GM21576 (cell line): ENCODE measurements at regions not wholly inside any gene's neighbourhood (a gene's known extent, or its start where the extent isn't known, plus 50 kb on each side); places are given as distances from the start of the nearest gene placed in this dataset.
"Not testable (repeated sequence)": the region's sequence is repeated elsewhere in the genome, so short reads cannot be mapped to it uniquely, and the experiment has no call there.

ENCODE experiments used
- ATAC-seq: cut with Tn5 transposase; IDR thresholded peaks from one replicate; pipeline ENCODE4 v1.9.1; 2021; ENCODE audit warnings: mild to moderate bottlenecking, moderate library complexity; ENCODE audit not compliant: unreplicated experiment

- ATAC-seq, result no peak
Measured at GRCh38 chr7:69277366-69277765, 320.9 kb upstream of the AUTS2 start.

- no peak for ATAC-seq
Measured at GRCh38 chr7:69282946-69283345, 315.3 kb upstream of the AUTS2 start.

- ATAC-seq, result no peak
Measured at GRCh38 chr7:69283421-69283820, 314.9 kb upstream of the AUTS2 start.

- no peak for ATAC-seq
Measured at GRCh38 chr7:69285854-69286253, 312.4 kb upstream of the AUTS2 start.

DNA sequence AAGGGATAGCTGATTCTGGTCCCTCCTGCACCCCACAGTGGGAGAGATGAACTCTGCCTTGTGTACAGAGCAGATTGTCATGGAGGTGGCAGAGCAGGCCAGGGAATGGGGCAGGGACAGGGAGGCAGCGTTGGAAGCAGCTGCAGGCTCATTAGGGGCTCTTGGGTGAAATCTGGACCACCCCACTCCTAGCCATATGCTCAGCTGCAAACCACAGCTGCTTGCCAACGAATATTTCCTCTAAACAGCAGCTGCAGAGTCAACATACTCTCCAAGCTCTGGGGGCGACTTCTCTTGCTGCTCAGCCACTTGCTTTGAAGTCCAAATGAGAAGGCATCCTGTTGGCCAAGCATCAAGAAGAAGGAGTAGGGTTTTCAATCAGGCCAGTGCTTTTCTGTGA is 302.3 kb upstream of the AUTS2 start:
- no peak for ATAC-seq

- ATAC-seq, result no peak
Measured at GRCh38 chr7:69301253-69301652, 297.0 kb upstream of the AUTS2 start.

DNA sequence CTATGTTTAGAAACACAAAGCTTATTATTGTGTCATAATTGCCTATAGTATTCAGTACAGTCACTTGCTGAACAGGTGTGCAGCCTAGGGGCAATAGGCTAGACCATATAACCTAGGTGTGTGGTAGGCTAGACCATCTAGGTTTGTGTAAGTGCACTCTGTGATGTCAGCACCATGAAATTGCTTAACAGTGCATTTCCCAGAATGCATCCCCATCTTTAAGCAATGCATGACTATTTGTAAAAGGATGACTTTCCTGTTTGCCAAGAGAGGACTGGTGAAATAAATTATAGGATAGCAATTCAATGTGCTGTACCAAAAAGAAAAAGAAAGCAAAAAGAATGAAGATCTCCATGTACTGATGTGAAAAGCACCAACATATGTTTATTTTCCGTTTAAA is 288.7 kb upstream of the AUTS2 start:
- no peak for ATAC-seq

DNA sequence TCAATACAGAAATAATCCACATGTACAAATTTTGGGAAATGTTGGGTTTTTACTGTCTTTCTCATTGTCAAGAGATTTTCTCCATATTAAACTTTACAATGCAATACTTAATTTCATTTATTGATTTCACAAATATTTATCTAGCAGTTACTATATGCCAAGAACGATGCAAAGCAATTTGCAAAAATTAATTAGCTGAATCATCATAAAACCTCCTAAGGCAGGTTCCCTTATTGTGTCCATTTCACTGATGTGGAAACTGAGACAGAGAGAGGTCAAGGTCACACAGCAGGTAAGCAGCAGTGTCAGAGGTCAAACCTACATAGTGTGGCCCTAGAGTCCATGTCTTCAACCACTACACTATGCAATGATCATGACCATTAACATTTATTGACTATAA is 286.8 kb upstream of the AUTS2 start:
- no peak for ATAC-seq

DNA sequence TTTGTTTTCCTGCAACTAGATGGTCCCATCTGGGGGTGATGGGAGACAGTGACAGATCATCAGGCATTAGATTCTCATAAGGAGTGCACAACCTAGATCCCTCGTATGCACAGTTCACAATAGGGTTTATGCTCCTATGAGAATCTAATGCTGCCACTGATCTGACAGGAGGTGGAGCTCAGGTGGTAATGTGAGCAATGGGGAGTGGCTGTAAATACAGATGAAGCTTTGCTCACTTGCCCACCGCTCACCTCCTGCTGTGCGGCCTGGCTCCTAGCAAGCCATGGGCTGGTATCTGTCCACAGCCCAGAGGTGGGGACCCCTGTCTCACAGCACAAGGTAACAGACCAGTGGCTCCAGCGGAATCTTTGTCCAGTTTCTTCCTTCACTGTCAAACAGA is 284.4 kb upstream of the AUTS2 start:
- ATAC-seq, result not testable (repeated sequence)

GRCh38 chr7:69318794-69319193 is 279.5 kb upstream of the AUTS2 start:
- no peak for ATAC-seq

DNA sequence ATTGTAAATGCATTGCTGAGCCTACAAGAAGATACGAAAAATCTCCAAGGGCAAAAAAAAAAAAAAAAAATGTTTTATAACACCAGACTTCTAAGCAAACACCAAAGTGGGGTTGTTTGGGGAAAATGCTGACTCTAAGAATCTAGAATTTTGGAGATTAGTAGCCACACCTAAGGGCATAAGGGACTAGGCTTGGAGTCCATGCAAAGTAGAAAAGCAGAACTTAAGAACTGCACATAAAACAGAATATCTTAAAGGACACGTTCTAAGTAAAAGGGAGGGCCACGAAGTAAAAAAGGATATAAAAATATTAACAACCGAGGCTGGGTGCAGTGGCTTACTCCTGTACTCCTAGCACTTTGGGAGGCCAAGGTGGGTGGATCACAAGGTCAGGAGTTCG is 269.8 kb upstream of the AUTS2 start:
- no peak for ATAC-seq

DNA sequence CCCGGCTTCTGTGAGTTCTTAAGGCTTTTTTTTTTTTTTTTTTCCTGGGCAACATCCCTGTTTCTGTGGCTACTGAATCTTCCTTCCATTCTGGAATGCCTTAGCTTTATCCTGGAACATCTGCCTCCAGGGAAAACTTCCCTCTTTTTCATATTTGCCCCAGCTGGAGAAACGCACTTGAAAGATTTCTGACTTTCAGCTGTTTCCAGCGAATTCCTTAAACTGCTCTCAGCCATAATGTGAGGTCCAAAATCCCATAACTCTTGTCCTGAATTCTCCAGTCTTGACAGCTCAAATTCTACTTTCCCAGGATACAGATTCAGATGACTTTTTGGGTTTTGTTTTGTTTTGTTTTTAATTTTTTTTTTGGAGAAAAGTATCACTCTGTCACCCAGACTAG is 263.6 kb upstream of the AUTS2 start:
- ATAC-seq, result no peak

GRCh38 chr7:69335331-69335730 is 262.9 kb upstream of the AUTS2 start:
- no peak for ATAC-seq

- ATAC-seq, result no peak
Measured at GRCh38 chr7:69336976-69337375, 261.3 kb upstream of the AUTS2 start.

- no peak for ATAC-seq
Measured at GRCh38 chr7:69338144-69338543, 260.1 kb upstream of the AUTS2 start.

GRCh38 chr7:69341288-69341687 is 257.0 kb upstream of the AUTS2 start:
- no peak for ATAC-seq

GRCh38 chr7:69342154-69342884 is 256.0 kb upstream of the AUTS2 start:
- ATAC-seq, result no peak

- no peak for ATAC-seq
Measured at GRCh38 chr7:69349291-69349690, 249.0 kb upstream of the AUTS2 start.

DNA sequence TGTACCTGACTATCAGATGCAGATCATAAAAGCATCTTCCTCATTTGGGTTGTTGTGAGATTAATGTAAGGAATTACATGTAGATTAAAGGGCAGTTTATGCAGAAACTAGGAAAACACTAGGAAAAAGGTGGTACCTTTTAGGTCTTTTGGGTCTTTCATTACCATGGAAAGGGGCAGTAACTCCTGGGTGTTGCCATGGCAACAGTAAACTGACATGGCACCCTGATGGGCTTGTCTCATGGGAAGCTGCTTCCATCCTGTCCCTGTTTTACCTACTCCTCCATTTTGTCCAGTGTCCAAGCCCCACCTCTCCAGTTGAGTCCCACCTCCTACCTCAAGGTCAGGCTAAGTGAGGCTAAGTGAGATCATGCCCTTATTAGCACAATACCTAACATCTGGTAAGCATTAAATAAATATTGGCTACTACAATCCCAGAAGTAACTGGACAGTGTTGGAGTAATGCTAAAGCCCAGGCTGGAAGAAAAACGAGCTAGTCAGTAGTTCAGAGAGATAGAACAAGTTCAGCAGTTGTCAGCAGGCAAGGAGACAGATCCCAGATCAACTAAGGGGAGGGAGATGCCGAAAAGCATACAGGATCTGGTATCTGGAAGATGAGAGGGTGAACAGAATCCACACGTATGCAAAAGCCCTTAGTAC is 240.0 kb upstream of the AUTS2 start:
- no peak for ATAC-seq

DNA sequence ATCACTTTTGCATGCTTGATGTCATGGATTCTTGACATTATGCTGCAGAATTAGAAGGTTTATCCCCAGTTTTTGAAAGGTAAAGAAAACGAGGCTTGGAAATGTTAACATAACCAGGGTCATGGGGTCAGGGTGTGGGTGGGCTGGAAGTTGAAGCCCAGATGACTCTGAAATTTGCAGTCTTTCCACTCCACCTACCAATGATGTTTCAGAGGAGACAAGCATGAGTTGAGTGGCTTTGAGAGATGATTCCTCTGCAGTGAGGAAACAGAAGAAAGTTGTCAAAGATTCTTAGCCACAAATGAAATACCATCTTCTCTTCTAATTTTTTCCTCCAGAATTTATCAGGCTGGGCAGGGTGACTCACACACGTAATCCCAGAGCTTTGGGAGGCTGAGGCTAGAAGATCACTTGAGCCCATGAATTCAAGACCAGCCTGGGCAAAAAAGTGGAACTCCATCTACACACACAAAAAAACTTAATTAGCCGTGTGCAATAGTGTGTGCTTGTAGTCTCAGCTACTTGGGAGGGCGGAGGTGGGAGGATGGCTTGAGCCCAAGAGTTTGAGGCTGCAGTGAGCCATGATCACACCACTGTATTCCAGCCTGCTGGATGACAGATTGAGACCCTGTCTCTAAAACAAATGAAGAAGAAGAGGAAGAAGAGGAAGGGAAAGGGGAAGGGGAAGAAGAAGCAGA is 239.1 kb upstream of the AUTS2 start:
- ATAC-seq, result no peak

- no peak for ATAC-seq
Measured at GRCh38 chr7:69360913-69361312, 237.4 kb upstream of the AUTS2 start.

- ATAC-seq, result no peak
Measured at GRCh38 chr7:69363136-69363535, 235.1 kb upstream of the AUTS2 start.
